ENCODE measurements at regions not wholly inside any gene's neighbourhood (a gene's known extent, or its start where the extent isn't known, plus 50 kb on each side); places are given as distances from the start of the nearest gene placed in this dataset.

DNA sequence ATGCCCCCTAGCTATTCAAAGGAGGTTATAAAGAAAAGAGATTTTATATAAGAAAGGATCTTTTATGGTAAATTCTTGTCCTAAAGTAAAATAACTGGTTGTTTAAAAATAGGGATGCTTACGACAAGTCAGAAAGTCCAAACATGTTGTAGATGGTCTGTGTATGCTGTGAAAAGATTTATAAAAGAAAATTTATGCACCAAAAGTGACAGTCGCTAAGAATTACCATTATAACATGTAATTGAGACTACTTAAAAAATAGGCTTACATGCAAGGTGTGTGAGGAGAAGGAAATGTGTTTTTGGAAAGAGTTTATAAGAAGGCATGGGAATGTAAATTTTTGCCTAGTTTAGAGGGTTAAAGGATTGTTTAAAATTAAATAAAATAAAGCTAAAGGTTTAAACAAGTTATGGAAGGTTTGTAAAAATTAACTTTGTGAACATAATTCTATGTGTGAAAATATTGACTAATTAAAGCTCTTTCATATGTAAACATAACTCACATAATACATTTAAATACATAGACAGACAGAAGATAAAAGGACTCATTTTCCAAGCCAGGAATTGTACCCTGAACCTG, 118.5 kb downstream of the LYZL1 start:
- TF ChIP-seq JUN (IDR thresholded peaks at IDR 0.05): no peak
- no peak for TF ChIP-seq FOSL2 (IDR thresholded peaks at IDR 0.05)
- no peak for TF ChIP-seq FOSL2 (CRISPR knock-in tag; IDR thresholded peaks at IDR 0.05)
- no peak for TF ChIP-seq JUNB (IDR thresholded peaks at IDR 0.05)
- no peak for TF ChIP-seq KDM1A (IDR thresholded peaks at IDR 0.05; ENCODE audit: low read depth)
- TF ChIP-seq EP300 (IDR thresholded peaks at IDR 0.05): no peak
- no peak for TF ChIP-seq MYC (IDR thresholded peaks at IDR 0.05; ENCODE audit: borderline replicate concordance, low read length)
- TF ChIP-seq CTCF (IDR thresholded peaks at IDR 0.05): no peak
- no peak for TF ChIP-seq POLR2A (IDR thresholded peaks at IDR 0.05; ENCODE audit: low read length)
- no peak for TF ChIP-seq RFX5 (IDR thresholded peaks at IDR 0.05)
- no peak for TF ChIP-seq HOXA7 (CRISPR knock-in tag; IDR thresholded peaks at IDR 0.05)
- TF ChIP-seq FOXS1 (CRISPR knock-in tag; IDR thresholded peaks at IDR 0.05): no peak

Data from A549 (cell line).